ENCODE measurements at regions not wholly inside any gene's neighbourhood (a gene's known extent, or its start where the extent isn't known, plus 50 kb on each side); places are given as distances from the start of the nearest gene placed in this dataset.

DNA sequence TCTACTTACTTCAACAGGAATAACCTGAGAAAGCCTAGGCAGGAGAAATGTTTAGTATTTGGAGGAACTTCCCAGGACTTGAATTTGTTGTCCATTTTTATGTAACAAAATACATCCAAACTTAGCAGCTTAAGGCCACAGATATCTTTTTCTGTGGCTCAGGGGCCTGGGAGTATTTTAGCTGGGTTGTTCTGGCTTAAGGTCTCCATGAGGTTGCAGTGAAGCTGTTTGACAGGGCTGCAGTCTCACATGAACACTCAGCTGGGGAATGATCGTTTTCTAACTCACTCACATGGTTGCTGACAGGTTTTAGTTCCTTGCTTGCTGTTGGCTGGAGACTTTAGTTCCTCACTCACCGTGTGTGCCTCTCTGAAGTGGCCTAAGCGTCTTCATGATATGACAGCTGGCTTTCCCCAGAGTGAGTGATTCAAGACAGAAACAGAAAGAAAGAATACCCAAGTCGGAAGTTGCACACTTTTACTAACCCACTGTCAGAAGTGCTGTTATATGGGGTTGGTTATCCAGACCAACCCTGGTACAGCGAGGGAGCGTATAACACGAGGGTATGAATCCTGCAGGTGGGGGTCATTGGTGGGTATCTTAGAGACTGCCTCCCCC, 229.7 kb upstream of the TBL1XR1 start:
- H3K27ac ChIP-seq (replicated peaks in 1 of 4), result no peak overlapping the region
- no peaks in the 10 kb centered on the region for H3K36me3 ChIP-seq
- no peaks in the 10 kb centered on the region for H3K27me3 ChIP-seq
- peaks cover 0 to 14% (median 2%) of the 10 kb centered on the region in 4 donors for H3K4me1 ChIP-seq
- H3K9me3 ChIP-seq, result no peaks in the 10 kb centered on the region
- intact Hi-C loops (cut with DNase I), result loop anchor here (5.0 kb wide), 1 partner anchor 50 kb away; no protein-coding TSS in a partner anchor
- 78% methylated on average over 7 of the region's 7 CpGs for WGBS
- TF ChIP-seq POLR2A (IDR thresholded peaks at IDR 0.05; ENCODE audit: low read depth), result no peak
- TF ChIP-seq, protein P1, sequence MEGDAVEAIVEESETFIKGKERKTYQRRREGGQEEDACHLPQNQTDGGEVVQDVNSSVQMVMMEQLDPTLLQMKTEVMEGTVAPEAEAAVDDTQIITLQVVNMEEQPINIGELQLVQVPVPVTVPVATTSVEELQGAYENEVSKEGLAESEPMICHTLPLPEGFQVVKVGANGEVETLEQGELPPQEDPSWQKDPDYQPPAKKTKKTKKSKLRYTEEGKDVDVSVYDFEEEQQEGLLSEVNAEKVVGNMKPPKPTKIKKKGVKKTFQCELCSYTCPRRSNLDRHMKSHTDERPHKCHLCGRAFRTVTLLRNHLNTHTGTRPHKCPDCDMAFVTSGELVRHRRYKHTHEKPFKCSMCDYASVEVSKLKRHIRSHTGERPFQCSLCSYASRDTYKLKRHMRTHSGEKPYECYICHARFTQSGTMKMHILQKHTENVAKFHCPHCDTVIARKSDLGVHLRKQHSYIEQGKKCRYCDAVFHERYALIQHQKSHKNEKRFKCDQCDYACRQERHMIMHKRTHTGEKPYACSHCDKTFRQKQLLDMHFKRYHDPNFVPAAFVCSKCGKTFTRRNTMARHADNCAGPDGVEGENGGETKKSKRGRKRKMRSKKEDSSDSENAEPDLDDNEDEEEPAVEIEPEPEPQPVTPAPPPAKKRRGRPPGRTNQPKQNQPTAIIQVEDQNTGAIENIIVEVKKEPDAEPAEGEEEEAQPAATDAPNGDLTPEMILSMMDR (IDR thresholded peaks at IDR 0.05), result no peak
- TF ChIP-seq EP300 (IDR thresholded peaks at IDR 0.05), result no peak
- no peak for TF ChIP-seq POLR2AphosphoS5 (IDR thresholded peaks at IDR 0.05)
- no peak for DNase-seq (ENCODE audit: extremely low spot score)
- H3K4me3 ChIP-seq, result no peak overlapping the region

GRCh38 chr3:177427540-177427939, 230.3 kb upstream of the TBL1XR1 start:
- TF ChIP-seq POLR2A (IDR thresholded peaks at IDR 0.05; ENCODE audit: low read depth) (no peak), POLR2AphosphoS5 (IDR thresholded peaks at IDR 0.05) (no peak), EP300 (IDR thresholded peaks at IDR 0.05) (no peak)
- TF ChIP-seq, protein P1 (IDR thresholded peaks at IDR 0.05), result no peak
- 56% methylated on average over 1 of the region's 1 CpG for WGBS
- peaks cover 0 to 15% (median 2%) of the 10 kb centered on the region in 4 donors for H3K4me1 ChIP-seq
- intact Hi-C loops (cut with DNase I), result loop anchor here (5.0 kb wide), 1 partner anchor 50 kb away; no protein-coding TSS in a partner anchor
- H3K27me3 ChIP-seq, result no peaks in the 10 kb centered on the region
- H3K9me3 ChIP-seq, result no peaks in the 10 kb centered on the region
- no peak overlapping the region for H3K4me3 ChIP-seq
- no peaks in the 10 kb centered on the region for H3K36me3 ChIP-seq
- no peak overlapping the region for H3K27ac ChIP-seq (replicated peaks in 1 of 4)
- no peak for DNase-seq (ENCODE audit: extremely low spot score)

GRCh38 chr3:177429079-177429478, 231.8 kb upstream of the TBL1XR1 start:
- intact Hi-C loops (cut with DNase I), result loop anchor here (5.0 kb wide), 1 partner anchor 52 kb away; no protein-coding TSS in a partner anchor
- 54% methylated on average over 1 of the region's 1 CpG for WGBS
- DNase-seq (ENCODE audit: extremely low spot score), result no peak
- no peaks in the 10 kb centered on the region for H3K36me3 ChIP-seq
- no peaks in the 10 kb centered on the region for H3K9me3 ChIP-seq
- H3K4me1 ChIP-seq, result peaks cover 0 to 7% (median 2%) of the 10 kb centered on the region in 4 donors
- H3K4me3 ChIP-seq, result no peak overlapping the region
- no peaks in the 10 kb centered on the region for H3K27me3 ChIP-seq
- no peak overlapping the region for H3K27ac ChIP-seq (replicated peaks in 1 of 4)
- TF ChIP-seq POLR2A (IDR thresholded peaks at IDR 0.05; ENCODE audit: low read depth), result no peak
- TF ChIP-seq, protein P1 (IDR thresholded peaks at IDR 0.05), result no peak
- no peak for TF ChIP-seq POLR2AphosphoS5 (IDR thresholded peaks at IDR 0.05)
- TF ChIP-seq EP300 (IDR thresholded peaks at IDR 0.05), result no peak

DNA sequence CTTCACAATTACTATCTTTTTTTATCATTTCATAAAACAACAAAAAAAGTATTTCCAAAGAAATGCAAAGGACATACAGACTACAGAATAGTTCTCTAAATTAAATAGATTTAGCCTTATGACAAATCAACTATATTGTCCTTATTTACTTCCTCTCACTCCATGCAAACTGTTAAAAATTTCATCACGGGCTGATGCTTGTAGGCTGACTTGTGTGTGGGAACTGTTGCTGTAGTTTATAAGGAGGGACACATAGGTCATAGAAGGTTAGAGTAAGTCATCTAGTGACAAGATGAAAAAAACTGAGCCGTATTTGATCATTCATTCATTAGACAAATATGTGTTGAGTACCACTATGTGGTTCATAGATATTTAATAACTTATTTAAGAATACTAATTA, 232.5 kb upstream of the TBL1XR1 start:
- Histone ChIP-seq H3K9me3 (no peaks in the 10 kb centered on the region), H3K4me1 (peaks cover 0 to 7% (median 2%) of the 10 kb centered on the region in 4 donors), H3K27me3 (no peaks in the 10 kb centered on the region), H3K4me3 (no peak overlapping the region), H3K36me3 (no peaks in the 10 kb centered on the region), H3K27ac (replicated peaks in 1 of 4) (no peak overlapping the region)
- intact Hi-C loops (cut with DNase I), result loop anchor here (5.0 to 10.0 kb wide), 2 partner anchors 52 to 235 kb away; partner anchors contain the start of gene TBL1XR1
- TF ChIP-seq POLR2AphosphoS5 (IDR thresholded peaks at IDR 0.05) (no peak), EP300 (IDR thresholded peaks at IDR 0.05) (no peak), POLR2A (IDR thresholded peaks at IDR 0.05; ENCODE audit: low read depth) (no peak)
- TF ChIP-seq, protein P1 (IDR thresholded peaks at IDR 0.05), result no peak
- 82% methylated on average over 2 of the region's 2 CpGs for WGBS
- no peak for DNase-seq (ENCODE audit: extremely low spot score)
